H1 (cell line): ENCODE measurements at regions not wholly inside any gene's neighbourhood (a gene's known extent, or its start where the extent isn't known, plus 50 kb on each side); places are given as distances from the start of the nearest gene placed in this dataset.

Source experiments
- CTCF ChIA-PET: fragments of 300-600 bp; sonication (Branson Sonifier 250); formaldehyde crosslinking; loops from one replicate; lab custom pipeline; 2021; ENCODE audit not compliant: partially characterized antibody; lab: Charles Lee
- POLR2A ChIA-PET: fragments of 300-600 bp; sonication (Branson Sonifier 250); formaldehyde crosslinking; loops from one replicate; lab custom pipeline; 2021; ENCODE audit warnings: inconsistent platforms; ENCODE audit not compliant: partially characterized antibody; lab: Charles Lee
- DNase-seq, 2 experiments: peaks; one replicate each; pipeline versions ENCODE4 v3.0.0 to v3.0.0-alpha.2; 2010 to 2022; ENCODE audit warnings: low spot score in 2 of 2, low read depth in 1 of 2, mixed read lengths in 1 of 2
- FAIRE-seq: peaks from 2 replicates; lab custom pipeline; 2011; peaks lifted over from hg19 to GRCh38; lab: Jason Lieb, UNC
- H2AFZ ChIP-seq: 2 replicates; pipeline ENCODE4 v1.8.1; 2012; ENCODE audit warnings: low read length, inconsistent platforms
- H2AK5ac ChIP-seq: 2 replicates; pipeline ENCODE4 v1.6.1; 2013; ENCODE audit warnings: low read depth, low read length
- H2BK120ac ChIP-seq: replicated peaks from 2 replicates; pipeline ENCODE3; 2013; ENCODE audit warnings: low read depth, low read length, inconsistent platforms
- H2BK12ac ChIP-seq: 2 replicates; pipeline ENCODE4 v1.6.1; 2013; ENCODE audit warnings: low read depth, low read length
- H2BK15ac ChIP-seq: 2 replicates; pipeline ENCODE4 v1.6.1; 2013; ENCODE audit warnings: low read length
- H2BK20ac ChIP-seq: 2 replicates; pipeline ENCODE4 v1.6.1; 2013; ENCODE audit warnings: low read length
- H2BK5ac ChIP-seq: 2 replicates; pipeline ENCODE4 v1.6.1; 2013; ENCODE audit warnings: low read depth, low read length
- H3K14ac ChIP-seq: 2 replicates; pipeline ENCODE4 v1.6.1; 2013; ENCODE audit warnings: inconsistent platforms; ENCODE audit not compliant: insufficient read length
- H3K18ac ChIP-seq: 2 replicates; pipeline ENCODE4 v1.6.1; 2013; ENCODE audit warnings: low read length; ENCODE audit errors: extremely low read depth
- H3K23ac ChIP-seq: 2 replicates; pipeline ENCODE4 v1.6.1; 2013; ENCODE audit warnings: inconsistent platforms; ENCODE audit not compliant: insufficient read length
- H3K23me2 ChIP-seq: 2 replicates; pipeline ENCODE4 v1.6.1; 2013; ENCODE audit warnings: low read depth, low read length
- H3K27ac ChIP-seq: 2 replicates; pipeline ENCODE4 v1.6.1; 2011; ENCODE audit warnings: low read depth, low read length, inconsistent platforms
- H3K27me3 ChIP-seq, 4 experiments: replicated peaks in 1 of 4; 1 replicate in 1 of 4; 2 replicates in 3 of 4; pipeline versions ENCODE4 v1.6.1 to v1.8.1; 2011 to 2013; ENCODE audit warnings: low read length in 3 of 4, mild to moderate bottlenecking in 3 of 4, inconsistent platforms in 2 of 4, mixed read lengths in 2 of 4, moderate library complexity in 1 of 4; ENCODE audit not compliant: control insufficient read depth in 3 of 4, insufficient read depth in 3 of 4; ENCODE audit errors: extremely low read depth in 1 of 4
- H3K36me3 ChIP-seq, 4 experiments: 2 replicates each; pipeline versions ENCODE4 v1.6.1 to v1.8.1; 2011 to 2013; ENCODE audit warnings: mild to moderate bottlenecking in 4 of 4, low read length in 3 of 4, moderate library complexity in 2 of 4, control low read depth in 1 of 4, inconsistent platforms in 1 of 4; ENCODE audit not compliant: insufficient read depth in 4 of 4, control insufficient read depth in 2 of 4
- H3K4ac ChIP-seq: replicated peaks from 2 replicates; pipeline ENCODE3; 2013; ENCODE audit warnings: low read length, low read depth, mixed read lengths, inconsistent platforms; ENCODE audit not compliant: insufficient read length
- H3K4me1 ChIP-seq, 4 experiments: replicated peaks in 1 of 4; 1 replicate in 1 of 4; 2 replicates in 3 of 4; pipeline versions ENCODE4 v1.6.1 to v1.8.1; 2011 to 2013; ENCODE audit warnings: low read length in 3 of 4, inconsistent platforms in 2 of 4, mixed read lengths in 1 of 4; ENCODE audit not compliant: insufficient read depth in 4 of 4, control insufficient read depth in 3 of 4
- H3K4me2 ChIP-seq, 2 experiments: 2 replicates each; pipeline versions ENCODE4 v1.6.1 to v1.8.1; 2011 to 2013; ENCODE audit warnings: low read depth in 2 of 2, low read length in 2 of 2, control low read depth in 1 of 2, inconsistent platforms in 1 of 2, mild to moderate bottlenecking in 1 of 2; ENCODE audit not compliant: insufficient read depth in 1 of 2
- H3K4me3 ChIP-seq, 4 experiments: fragments of 200-600, 300-600 bp in 1 of 4; sonication (generic), shearing (Covaris generic), sonication (Bioruptor Twin) in 1 of 4; 2 replicates each; pipeline versions ENCODE4 v1.5.1 to v1.8.1; 2011 to 2016; ENCODE audit warnings: low read length in 4 of 4, low read depth in 3 of 4, control low read depth in 2 of 4, inconsistent platforms in 2 of 4, mild to moderate bottlenecking in 2 of 4, mixed read lengths in 1 of 4, moderate library complexity in 1 of 4; ENCODE audit not compliant: insufficient read depth in 2 of 4; ENCODE audit errors: extremely low read depth in 1 of 4
- H3K56ac ChIP-seq: replicated peaks from 2 replicates; pipeline ENCODE3; 2013; ENCODE audit warnings: low read depth, mild to moderate bottlenecking, mixed read lengths, low read length, inconsistent platforms; ENCODE audit not compliant: insufficient read length
- H3K79me1 ChIP-seq: 2 replicates; pipeline ENCODE4 v1.6.1; 2013; ENCODE audit warnings: low read depth, low read length, control low read depth
- H3K79me2 ChIP-seq, 2 experiments: 2 replicates each; pipeline versions ENCODE4 v1.6.1 to v1.8.1; 2012 to 2013; ENCODE audit warnings: low read length in 2 of 2, mild to moderate bottlenecking in 2 of 2, inconsistent platforms in 1 of 2; ENCODE audit not compliant: insufficient read depth in 2 of 2, control insufficient read depth in 1 of 2
- H3K9ac ChIP-seq, 4 experiments: replicated peaks in 1 of 4; 1 replicate in 1 of 4; 2 replicates in 3 of 4; pipeline versions ENCODE4 v1.6.1 to v1.8.1; 2011 to 2013; ENCODE audit warnings: low read depth in 3 of 4, low read length in 3 of 4, control low read depth in 2 of 4, mild to moderate bottlenecking in 2 of 4, moderate library complexity in 2 of 4, inconsistent platforms in 1 of 4; ENCODE audit errors: extremely low read depth in 1 of 4
- H3K9me3 ChIP-seq, 2 experiments: 2 replicates each; pipeline versions ENCODE4 v1.6.1 to v1.8.1; 2012 to 2013; ENCODE audit warnings: mild to moderate bottlenecking in 2 of 2, moderate library complexity in 2 of 2, control low read depth in 1 of 2, inconsistent platforms in 1 of 2, low read depth in 1 of 2, low read length in 1 of 2, mixed read lengths in 1 of 2; ENCODE audit not compliant: insufficient read depth in 2 of 2
- H4K20me1 ChIP-seq, 2 experiments: replicated peaks in 1 of 2; 2 replicates each; pipeline versions ENCODE3 to v1.8.1; 2011 to 2013; ENCODE audit warnings: inconsistent platforms in 2 of 2, low read length in 2 of 2, mild to moderate bottlenecking in 1 of 2; ENCODE audit not compliant: insufficient read depth in 2 of 2, control insufficient read depth in 1 of 2
- H4K5ac ChIP-seq: 2 replicates; pipeline ENCODE4 v1.6.1; 2013; ENCODE audit warnings: low read length, low read depth, mixed read lengths, inconsistent platforms; ENCODE audit not compliant: insufficient read length
- H4K8ac ChIP-seq: 2 replicates; pipeline ENCODE4 v1.8.0; 2013; ENCODE audit warnings: mild to moderate bottlenecking, moderate library complexity, low read length, inconsistent platforms; ENCODE audit not compliant: insufficient read depth; ENCODE audit errors: extremely low read depth
- H4K91ac ChIP-seq: replicated peaks from 2 replicates; pipeline ENCODE3; 2013; ENCODE audit warnings: low read length, mixed read lengths, inconsistent platforms; ENCODE audit not compliant: insufficient read length
- CEBPB ChIP-seq: IDR thresholded peaks from 2 replicates; pipeline ENCODE4 v1.6.1; 2012; ENCODE audit warnings: low read depth, low read length
- CTBP2 ChIP-seq: IDR thresholded peaks from 2 replicates; pipeline ENCODE4 v1.7.0; 2011; ENCODE audit warnings: borderline replicate concordance, mild to moderate bottlenecking, moderate library complexity, mixed read lengths, low read length; ENCODE audit not compliant: insufficient read depth, insufficient read length
- EGR1 ChIP-seq: IDR thresholded peaks from 2 replicates; pipeline ENCODE4 v1.6.1; 2011; ENCODE audit warnings: low read depth, low read length, borderline replicate concordance
- FOSL1 ChIP-seq: IDR thresholded peaks from 2 replicates; pipeline ENCODE4 v1.6.1; 2011; ENCODE audit warnings: mild to moderate bottlenecking, low read depth, low read length, moderate library complexity; ENCODE audit not compliant: insufficient read depth
- GABPA ChIP-seq: IDR thresholded peaks from 2 replicates; pipeline ENCODE4 v1.6.1; 2011; ENCODE audit warnings: mild to moderate bottlenecking, low read length, moderate library complexity, borderline replicate concordance; ENCODE audit not compliant: insufficient read depth
- GTF2F1 ChIP-seq: IDR thresholded peaks from 2 replicates; pipeline ENCODE4 v1.6.1; 2012; ENCODE audit warnings: low read depth, low read length, improper control_type of control experiment, borderline replicate concordance
- JUN ChIP-seq: IDR thresholded peaks from 2 replicates; pipeline ENCODE4 v1.6.1; 2011; ENCODE audit warnings: low read depth, mild to moderate bottlenecking, improper control_type of control experiment, low read length
- JUND ChIP-seq: IDR thresholded peaks from 2 replicates; pipeline ENCODE4 v1.6.1; 2011; ENCODE audit warnings: mild to moderate bottlenecking, improper control_type of control experiment, low read length
- NANOG ChIP-seq: IDR thresholded peaks from 2 replicates; pipeline ENCODE4 v1.6.1; 2011; ENCODE audit warnings: low read length, low read depth, mild to moderate bottlenecking, inconsistent platforms; ENCODE audit not compliant: insufficient read depth, poor library complexity, severe bottlenecking
- RFX5 ChIP-seq: IDR thresholded peaks from 2 replicates; pipeline ENCODE4 v1.6.1; 2011; ENCODE audit warnings: low read depth, low read length, improper control_type of control experiment, borderline replicate concordance
- SAP30 ChIP-seq: fragments of 300-600 bp; sonication (generic); IDR thresholded peaks from 2 replicates; pipeline ENCODE4 v1.7.1; 2012; ENCODE audit warnings: low read length, moderate library complexity, mild to moderate bottlenecking, inconsistent platforms; ENCODE audit not compliant: insufficient read depth, insufficient replicate concordance
- WGBS, 2 experiments: shearing (Covaris generic) in 1 of 2; methylation state at CpG; one replicate each; pipeline versions ENCODE4 v1.1.6 to v1.1.7; 2013 to 2015; ENCODE audit warnings: low lambda C conversion rate in 2 of 2, mixed read lengths in 2 of 2, inconsistent platforms in 1 of 2, low coverage in 1 of 2, missing lambda C conversion rate in 1 of 2; ENCODE audit not compliant: insufficient replicate concordance in 2 of 2, insufficient coverage in 1 of 2, insufficient read length in 1 of 2; ENCODE audit errors: extremely low coverage in 1 of 2, missing lambda C conversion rate in 1 of 2; 5-methylcytosine and 5-hydroxymethylcytosine counted together

GRCh38 chr6:43986177-43986825 is 141.0 kb downstream of the MRPL14 start:
- DNase-seq = no peak
- FAIRE-seq = no peak
- ChIA-PET CTCF (interaction anchor here (0.7 to 3.3 kb wide), 12 partner anchors 13 to 220 kb away, joined by 3 to 12 read pairs (median 3); partner anchors contain the start of gene VEGFA), POLR2A (interaction anchor here (0.8 kb wide), 1 partner anchor 8 kb away, joined by 3 read pairs; no protein-coding TSS in a partner anchor)
- H3K27me3 ChIP-seq = no peaks in the 10 kb centered on the region
- 0 out of 2 replicates have a peak overlapping the region, but pooled peaks have one; percentile 48 for H2BK20ac ChIP-seq
- no peaks in the 10 kb centered on the region for H3K23me2 ChIP-seq
- H3K56ac ChIP-seq = no peak overlapping the region
- no peak overlapping the region for H3K27ac ChIP-seq
- no peaks in the 10 kb centered on the region for H3K79me2 ChIP-seq
- no peak overlapping the region for H2BK5ac ChIP-seq
- no peak overlapping the region for H4K5ac ChIP-seq
- no peaks in the 10 kb centered on the region for H3K79me1 ChIP-seq
- no peaks in the 10 kb centered on the region for H3K36me3 ChIP-seq
- WGBS, 2 experiments = 88% methylated on average over 7 of the region's 7 CpGs; no CpG with 5 or more reads in 1 of the 2 experiments
- no peak overlapping the region for H3K14ac ChIP-seq
- TF ChIP-seq SAP30 (no peak), CTBP2 (no peak), RFX5 (no peak), GABPA (no peak), JUN (no peak), CEBPB (no peak), NANOG (no peak), GTF2F1 (no peak), FOSL1 (no peak), EGR1 (no peak), JUND (no peak)
- H3K4me3 ChIP-seq = no peak overlapping the region
- H3K4me2 ChIP-seq = no peak overlapping the region
- H2BK12ac ChIP-seq = peak overlapping the region; percentile 61; the same call in 1 of the 2 replicates
- H4K20me1 ChIP-seq = no peaks in the 10 kb centered on the region
- H2BK15ac ChIP-seq = peak overlapping the region; percentile 53; the same call in 1 of the 2 replicates
- no peak overlapping the region for H3K23ac ChIP-seq
- no peak overlapping the region for H3K9ac ChIP-seq
- H2AFZ ChIP-seq = no peak overlapping the region
- H4K91ac ChIP-seq = no peak overlapping the region
- no peak overlapping the region for H3K4ac ChIP-seq
- H2BK120ac ChIP-seq = no peak overlapping the region
- no peak overlapping the region for H4K8ac ChIP-seq
- no peaks in the 10 kb centered on the region for H3K9me3 ChIP-seq
- 0 out of 2 replicates have a peak overlapping the region, but pooled peaks have one; percentile 5 for H2AK5ac ChIP-seq
- no peak overlapping the region for H3K18ac ChIP-seq
- peaks cover 0 to 10% (median 3%) of the 10 kb centered on the region in 4 experiments; a peak in 3 of 7 replicates for H3K4me1 ChIP-seq
